ENCODE measurements at regions not wholly inside any gene's neighbourhood (a gene's known extent, or its start where the extent isn't known, plus 50 kb on each side); places are given as distances from the start of the nearest gene placed in this dataset.

GRCh38 chr12:111135293-111135832 is 215.0 kb upstream of the MYL2 start:
- Histone ChIP-seq H3K4me3 (ENCODE audit: low read length in 3 of 3) (no peak overlapping the region), H3K9ac (ENCODE audit: low read depth in 1 of 3, low read length in 3 of 3) (no peak overlapping the region), H3K9me3 (ENCODE audit: control insufficient read depth in 3 of 3, low read length in 3 of 3) (peaks cover 0 to 3% (median 0%) of the 10 kb centered on the region in 3 donors), H3K27me3 (ENCODE audit: control insufficient read depth in 3 of 3, insufficient read depth in 3 of 3, low read length in 3 of 3) (peaks cover 3 to 17% (median 5%) of the 10 kb centered on the region in 3 donors), H3K27ac (ENCODE audit: low read depth, low read length) (no peak overlapping the region), H3K4me1 (ENCODE audit: control insufficient read depth in 3 of 3, insufficient read depth in 3 of 3, low read length in 3 of 3) (no peaks in the 10 kb centered on the region), H3K36me3 (ENCODE audit: control insufficient read depth in 3 of 3, insufficient read depth in 3 of 3, low read length in 3 of 3) (no peaks in the 10 kb centered on the region)

- Histone ChIP-seq H3K36me3 (ENCODE audit: control insufficient read depth in 3 of 3, insufficient read depth in 3 of 3, low read length in 3 of 3) (no peaks in the 10 kb centered on the region), H3K27ac (ENCODE audit: low read depth, low read length) (no peak overlapping the region), H3K27me3 (ENCODE audit: control insufficient read depth in 3 of 3, insufficient read depth in 3 of 3, low read length in 3 of 3) (peaks cover 0 to 2% (median 0%) of the 10 kb centered on the region in 3 donors), H3K4me1 (ENCODE audit: control insufficient read depth in 3 of 3, insufficient read depth in 3 of 3, low read length in 3 of 3) (no peaks in the 10 kb centered on the region), H3K9me3 (ENCODE audit: control insufficient read depth in 3 of 3, low read length in 3 of 3) (peaks cover 0 to 3% (median 0%) of the 10 kb centered on the region in 3 donors), H3K4me3 (ENCODE audit: low read length in 3 of 3) (no peak overlapping the region), H3K9ac (ENCODE audit: low read depth in 1 of 3, low read length in 3 of 3) (no peak overlapping the region)
Measured at GRCh38 chr12:111130336-111130735, 210.0 kb upstream of the MYL2 start.

- Histone ChIP-seq H3K4me1 (ENCODE audit: control insufficient read depth in 3 of 3, insufficient read depth in 3 of 3, low read length in 3 of 3) (no peaks in the 10 kb centered on the region), H3K9me3 (ENCODE audit: control insufficient read depth in 3 of 3, low read length in 3 of 3) (peaks cover 0 to 3% (median 0%) of the 10 kb centered on the region in 3 donors), H3K27ac (ENCODE audit: low read depth, low read length) (no peak overlapping the region), H3K9ac (ENCODE audit: low read depth in 1 of 3, low read length in 3 of 3) (no peak overlapping the region), H3K36me3 (ENCODE audit: control insufficient read depth in 3 of 3, insufficient read depth in 3 of 3, low read length in 3 of 3) (no peaks in the 10 kb centered on the region), H3K4me3 (ENCODE audit: low read length in 3 of 3) (no peak overlapping the region), H3K27me3 (ENCODE audit: control insufficient read depth in 3 of 3, insufficient read depth in 3 of 3, low read length in 3 of 3) (peaks cover 0 to 2% (median 0%) of the 10 kb centered on the region in 3 donors)
Measured at GRCh38 chr12:111129149-111129767, 208.9 kb upstream of the MYL2 start.

GRCh38 chr12:111126331-111126730 is 206.0 kb upstream of the MYL2 start:
- Histone ChIP-seq H3K9me3 (ENCODE audit: control insufficient read depth in 3 of 3, low read length in 3 of 3) (no peaks in the 10 kb centered on the region), H3K27me3 (ENCODE audit: control insufficient read depth in 3 of 3, insufficient read depth in 3 of 3, low read length in 3 of 3) (no peaks in the 10 kb centered on the region), H3K27ac (ENCODE audit: low read depth, low read length) (peak overlapping the region; percentile 30), H3K4me3 (ENCODE audit: low read length in 3 of 3) (no peak overlapping the region), H3K36me3 (ENCODE audit: control insufficient read depth in 3 of 3, insufficient read depth in 3 of 3, low read length in 3 of 3) (no peaks in the 10 kb centered on the region), H3K4me1 (ENCODE audit: control insufficient read depth in 3 of 3, insufficient read depth in 3 of 3, low read length in 3 of 3) (peaks cover 0 to 9% (median 6%) of the 10 kb centered on the region in 3 donors), H3K9ac (ENCODE audit: low read depth in 1 of 3, low read length in 3 of 3) (no peak overlapping the region)

- Histone ChIP-seq H3K4me3 (ENCODE audit: low read length in 3 of 3) (no peak overlapping the region), H3K27ac (ENCODE audit: low read depth, low read length) (no peak overlapping the region), H3K4me1 (ENCODE audit: control insufficient read depth in 3 of 3, insufficient read depth in 3 of 3, low read length in 3 of 3) (peaks cover 0 to 9% (median 6%) of the 10 kb centered on the region in 3 donors), H3K9me3 (ENCODE audit: control insufficient read depth in 3 of 3, low read length in 3 of 3) (no peaks in the 10 kb centered on the region), H3K9ac (ENCODE audit: low read depth in 1 of 3, low read length in 3 of 3) (no peak overlapping the region), H3K27me3 (ENCODE audit: control insufficient read depth in 3 of 3, insufficient read depth in 3 of 3, low read length in 3 of 3) (peaks cover 0 to 3% (median 0%) of the 10 kb centered on the region in 3 donors), H3K36me3 (ENCODE audit: control insufficient read depth in 3 of 3, insufficient read depth in 3 of 3, low read length in 3 of 3) (no peaks in the 10 kb centered on the region)
Measured at GRCh38 chr12:111124183-111124582, 203.8 kb upstream of the MYL2 start.

GRCh38 chr12:111123390-111123789 is 203.0 kb upstream of the MYL2 start:
- no peaks in the 10 kb centered on the region for H3K36me3 ChIP-seq (ENCODE audit: control insufficient read depth in 3 of 3, insufficient read depth in 3 of 3, low read length in 3 of 3)
- H3K4me1 ChIP-seq (ENCODE audit: control insufficient read depth in 3 of 3, insufficient read depth in 3 of 3, low read length in 3 of 3) = peaks cover 0 to 9% (median 6%) of the 10 kb centered on the region in 3 donors
- no peak overlapping the region for H3K27ac ChIP-seq (ENCODE audit: low read depth, low read length)
- H3K9me3 ChIP-seq (ENCODE audit: control insufficient read depth in 3 of 3, low read length in 3 of 3) = no peaks in the 10 kb centered on the region
- no peak overlapping the region for H3K9ac ChIP-seq (ENCODE audit: low read depth in 1 of 3, low read length in 3 of 3)
- no peak overlapping the region for H3K4me3 ChIP-seq (ENCODE audit: low read length in 3 of 3)
- H3K27me3 ChIP-seq (ENCODE audit: control insufficient read depth in 3 of 3, insufficient read depth in 3 of 3, low read length in 3 of 3) = peaks cover 1 to 3% (median 2%) of the 10 kb centered on the region in 3 donors

GRCh38 chr12:111122458-111122878 is 202.1 kb upstream of the MYL2 start:
- Histone ChIP-seq H3K27ac (ENCODE audit: low read depth, low read length) (no peak overlapping the region), H3K36me3 (ENCODE audit: control insufficient read depth in 3 of 3, insufficient read depth in 3 of 3, low read length in 3 of 3) (no peaks in the 10 kb centered on the region), H3K4me3 (ENCODE audit: low read length in 3 of 3) (no peak overlapping the region), H3K9me3 (ENCODE audit: control insufficient read depth in 3 of 3, low read length in 3 of 3) (no peaks in the 10 kb centered on the region), H3K27me3 (ENCODE audit: control insufficient read depth in 3 of 3, insufficient read depth in 3 of 3, low read length in 3 of 3) (peaks cover 3 to 8% (median 4%) of the 10 kb centered on the region in 3 donors), H3K4me1 (ENCODE audit: control insufficient read depth in 3 of 3, insufficient read depth in 3 of 3, low read length in 3 of 3) (peaks cover 0 to 9% (median 6%) of the 10 kb centered on the region in 3 donors), H3K9ac (ENCODE audit: low read depth in 1 of 3, low read length in 3 of 3) (peak overlapping the region in 1 of 3 donors; percentile 45)

- Histone ChIP-seq H3K36me3 (ENCODE audit: control insufficient read depth in 3 of 3, insufficient read depth in 3 of 3, low read length in 3 of 3) (no peaks in the 10 kb centered on the region), H3K4me1 (ENCODE audit: control insufficient read depth in 3 of 3, insufficient read depth in 3 of 3, low read length in 3 of 3) (peaks cover 0 to 9% (median 6%) of the 10 kb centered on the region in 3 donors), H3K27ac (ENCODE audit: low read depth, low read length) (no peak overlapping the region), H3K9ac (ENCODE audit: low read depth in 1 of 3, low read length in 3 of 3) (no peak overlapping the region), H3K9me3 (ENCODE audit: control insufficient read depth in 3 of 3, low read length in 3 of 3) (no peaks in the 10 kb centered on the region), H3K27me3 (ENCODE audit: control insufficient read depth in 3 of 3, insufficient read depth in 3 of 3, low read length in 3 of 3) (peaks cover 4 to 8% (median 7%) of the 10 kb centered on the region in 3 donors), H3K4me3 (ENCODE audit: low read length in 3 of 3) (no peak overlapping the region)
Measured at GRCh38 chr12:111121840-111122239, 201.5 kb upstream of the MYL2 start.

GRCh38 chr12:111120578-111120977 is 200.2 kb upstream of the MYL2 start:
- H3K36me3 ChIP-seq (ENCODE audit: control insufficient read depth in 3 of 3, insufficient read depth in 3 of 3, low read length in 3 of 3) = no peaks in the 10 kb centered on the region
- H3K27me3 ChIP-seq (ENCODE audit: control insufficient read depth in 3 of 3, insufficient read depth in 3 of 3, low read length in 3 of 3) = peaks cover 4 to 8% (median 7%) of the 10 kb centered on the region in 3 donors
- no peaks in the 10 kb centered on the region for H3K9me3 ChIP-seq (ENCODE audit: control insufficient read depth in 3 of 3, low read length in 3 of 3)
- no peak overlapping the region for H3K27ac ChIP-seq (ENCODE audit: low read depth, low read length)
- H3K9ac ChIP-seq (ENCODE audit: low read depth in 1 of 3, low read length in 3 of 3) = no peak overlapping the region
- no peak overlapping the region for H3K4me3 ChIP-seq (ENCODE audit: low read length in 3 of 3)
- peaks cover 0 to 9% (median 6%) of the 10 kb centered on the region in 3 donors for H3K4me1 ChIP-seq (ENCODE audit: control insufficient read depth in 3 of 3, insufficient read depth in 3 of 3, low read length in 3 of 3)

- Histone ChIP-seq H3K4me3 (ENCODE audit: low read length in 3 of 3) (no peak overlapping the region), H3K27ac (ENCODE audit: low read depth, low read length) (no peak overlapping the region), H3K9ac (ENCODE audit: low read depth in 1 of 3, low read length in 3 of 3) (no peak overlapping the region), H3K4me1 (ENCODE audit: control insufficient read depth in 3 of 3, insufficient read depth in 3 of 3, low read length in 3 of 3) (peaks cover 0 to 2% (median under 1%) of the 10 kb centered on the region in 3 donors), H3K27me3 (ENCODE audit: control insufficient read depth in 3 of 3, insufficient read depth in 3 of 3, low read length in 3 of 3) (peaks cover 4 to 12% (median 8%) of the 10 kb centered on the region in 3 donors), H3K9me3 (ENCODE audit: control insufficient read depth in 3 of 3, low read length in 3 of 3) (no peaks in the 10 kb centered on the region), H3K36me3 (ENCODE audit: control insufficient read depth in 3 of 3, insufficient read depth in 3 of 3, low read length in 3 of 3) (no peaks in the 10 kb centered on the region)
Measured at GRCh38 chr12:111117017-111117416, 196.6 kb upstream of the MYL2 start.

Measured in skeletal muscle tissue (tissue), 3 donors.